ENCODE measurements at regions not wholly inside any gene's neighbourhood (a gene's known extent, or its start where the extent isn't known, plus 50 kb on each side); places are given as distances from the start of the nearest gene placed in this dataset.

DNA sequence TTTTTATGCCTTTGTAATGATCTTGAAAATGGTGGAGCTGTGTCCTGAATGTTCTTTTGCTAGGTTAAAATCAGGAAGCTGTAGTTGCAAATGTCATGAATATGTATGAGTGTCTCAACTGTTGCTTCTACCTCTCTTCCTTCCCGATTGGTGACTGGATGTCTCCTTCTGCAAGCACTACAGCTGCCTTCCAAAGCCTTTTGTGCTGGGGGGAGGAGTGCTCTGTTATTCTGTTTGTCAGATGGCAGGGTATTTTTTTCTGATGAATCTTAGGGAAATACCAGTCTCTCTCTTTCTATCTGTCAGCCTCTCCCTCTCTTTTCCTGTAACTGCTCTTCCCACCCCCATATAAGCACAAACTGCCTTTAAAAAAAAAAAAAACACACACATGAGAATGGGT is 1396.3 kb upstream of the CELF4 start:
- no peak for DNase-seq

DNA sequence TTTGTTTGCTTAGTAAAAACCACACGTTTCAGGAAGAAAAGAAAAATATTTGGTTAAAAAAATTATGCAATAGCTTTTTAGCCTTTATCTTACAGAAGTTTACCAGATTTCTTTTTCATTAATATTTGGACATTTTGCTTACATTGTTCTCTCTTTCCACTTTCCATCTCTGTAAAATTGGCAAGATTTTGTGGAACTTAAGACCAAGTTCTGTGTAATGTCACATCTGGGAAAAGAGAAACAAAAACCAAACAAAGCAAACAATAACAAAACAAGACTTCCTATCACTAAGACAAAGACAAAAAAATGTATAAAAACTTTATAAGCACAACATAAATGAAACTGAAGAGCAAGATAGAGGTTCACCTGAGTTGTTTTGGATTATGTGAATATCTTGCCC is 1392.1 kb upstream of the CELF4 start:
- no peak for DNase-seq

DNA sequence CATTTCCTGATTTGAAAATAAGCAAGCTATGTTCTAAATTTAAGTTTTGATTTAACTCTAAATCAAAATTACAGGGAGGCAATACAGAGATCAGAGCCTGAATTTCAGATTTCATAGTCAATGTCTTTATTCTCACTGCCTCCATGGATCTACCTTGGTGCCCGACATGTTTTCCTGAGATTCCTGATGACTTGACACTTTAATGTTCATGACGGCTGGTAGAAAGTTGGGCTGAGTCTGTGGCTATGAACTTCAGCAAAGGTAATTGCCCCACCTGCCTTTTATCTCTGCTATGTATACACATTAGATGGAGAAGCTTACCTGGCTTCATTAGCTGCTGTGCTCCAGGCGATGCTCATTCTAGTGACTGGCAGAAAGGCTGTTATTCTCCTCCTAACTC is 1390.5 kb upstream of the CELF4 start:
- DNase-seq, result no peak

DNA sequence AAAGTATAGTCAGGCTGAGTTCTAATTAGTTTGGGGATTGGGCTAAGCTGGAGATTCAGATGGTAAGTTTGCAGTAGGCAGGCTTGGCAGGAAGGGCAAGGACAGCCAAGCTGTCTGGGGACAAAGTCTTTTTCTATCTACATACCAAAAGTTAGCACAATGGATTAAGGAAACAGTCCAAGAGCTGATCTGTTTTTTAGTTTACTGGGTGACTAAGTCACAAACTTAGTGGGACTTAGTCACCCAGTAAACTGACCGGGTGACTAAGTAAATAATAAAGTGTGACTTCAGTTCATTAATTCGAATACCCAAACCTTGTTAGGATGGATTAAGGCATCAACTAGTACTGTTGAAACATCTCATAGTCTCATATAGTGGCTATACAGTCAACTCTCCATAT is 1386.0 kb upstream of the CELF4 start:
- DNase-seq, result no peak

DNA sequence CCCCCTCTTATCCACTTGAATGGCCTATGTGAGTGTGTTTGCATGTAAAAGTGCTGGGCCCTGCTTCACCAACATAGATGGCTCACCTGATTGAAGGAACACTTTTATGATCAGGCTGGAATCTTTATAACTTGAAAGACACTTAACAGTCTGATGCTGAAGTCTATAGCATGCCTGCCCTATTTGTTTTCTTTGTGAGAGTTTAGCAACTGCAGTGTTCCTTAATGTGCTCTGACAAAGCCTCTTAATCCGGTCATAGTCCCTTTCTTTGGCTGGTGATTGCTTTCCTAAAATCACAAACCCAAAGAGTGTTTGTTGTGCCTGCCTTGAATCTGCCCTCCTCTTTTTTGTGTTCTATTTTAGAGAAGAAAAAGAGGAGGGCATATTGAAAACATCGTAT is 1382.8 kb upstream of the CELF4 start:
- DNase-seq, result no peak

DNA sequence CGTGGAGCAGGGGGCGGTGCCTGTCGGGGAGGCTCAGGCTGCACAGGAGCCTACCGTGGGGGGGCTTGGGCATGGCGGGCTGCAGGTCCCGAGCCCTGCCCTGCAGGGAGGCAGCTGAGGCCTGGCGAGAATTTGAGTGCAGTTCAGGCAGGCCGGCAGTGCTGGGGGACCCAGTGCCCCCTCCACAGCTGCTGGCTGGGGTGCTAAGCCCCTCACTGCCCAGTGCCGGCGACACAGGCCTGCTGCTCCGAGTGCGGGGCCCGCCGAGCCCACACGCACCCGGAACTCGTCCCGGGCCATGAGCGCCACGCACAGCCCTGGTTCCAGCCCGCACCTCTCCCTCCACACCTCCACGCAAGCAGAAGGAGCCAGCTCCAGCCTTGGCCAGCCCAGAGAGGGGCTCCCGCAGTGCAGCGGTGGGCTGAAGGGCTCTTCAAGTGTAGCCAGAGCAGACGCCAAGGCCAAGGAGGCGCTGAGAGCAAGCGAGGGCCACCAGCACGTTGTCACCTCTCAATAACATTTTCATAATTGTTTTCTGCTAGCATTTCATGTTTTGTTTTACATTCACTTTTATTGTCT is 1378.9 kb upstream of the CELF4 start:
- no peak for DNase-seq

DNA sequence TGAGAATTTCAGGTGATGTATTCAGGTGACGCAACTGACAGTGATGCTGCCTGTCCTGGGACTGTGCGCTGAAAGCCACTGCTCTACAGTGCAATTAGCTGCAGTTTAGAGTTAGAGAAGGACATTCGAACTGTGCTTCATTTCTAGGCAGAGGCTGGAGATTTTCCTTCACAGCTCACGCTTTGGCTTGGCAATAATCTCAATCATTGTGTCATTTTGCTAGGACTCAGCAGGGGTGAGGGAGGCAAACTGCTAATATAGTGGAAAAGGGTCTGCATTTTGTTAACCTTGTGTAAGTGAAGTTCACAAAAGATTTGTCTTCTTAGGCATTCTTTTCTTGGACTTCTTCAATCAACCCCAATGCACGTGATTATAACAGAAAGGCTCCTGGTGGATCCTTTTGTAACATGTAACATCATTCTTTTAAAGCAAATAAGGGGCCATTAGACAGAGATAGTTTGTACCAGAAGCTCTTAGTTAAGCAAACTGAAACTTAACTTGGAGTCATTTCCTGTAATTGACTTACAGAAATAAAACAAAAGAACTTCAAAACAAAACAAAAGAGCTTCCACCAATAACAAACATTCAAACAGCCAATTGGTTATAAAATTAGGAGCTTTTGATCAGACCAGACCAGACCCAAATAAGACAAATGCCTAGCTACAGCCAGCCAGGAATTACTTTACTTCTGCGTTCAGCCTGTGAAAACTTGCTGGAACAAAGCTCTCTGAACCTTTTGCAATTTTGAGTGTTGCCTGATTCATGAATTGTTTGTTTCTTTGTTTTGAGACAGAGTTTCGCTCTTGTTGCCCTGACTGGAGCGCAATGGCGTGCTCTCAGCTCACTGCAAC is 1376.3 kb upstream of the CELF4 start:
- DNase-seq, result no peak

DNA sequence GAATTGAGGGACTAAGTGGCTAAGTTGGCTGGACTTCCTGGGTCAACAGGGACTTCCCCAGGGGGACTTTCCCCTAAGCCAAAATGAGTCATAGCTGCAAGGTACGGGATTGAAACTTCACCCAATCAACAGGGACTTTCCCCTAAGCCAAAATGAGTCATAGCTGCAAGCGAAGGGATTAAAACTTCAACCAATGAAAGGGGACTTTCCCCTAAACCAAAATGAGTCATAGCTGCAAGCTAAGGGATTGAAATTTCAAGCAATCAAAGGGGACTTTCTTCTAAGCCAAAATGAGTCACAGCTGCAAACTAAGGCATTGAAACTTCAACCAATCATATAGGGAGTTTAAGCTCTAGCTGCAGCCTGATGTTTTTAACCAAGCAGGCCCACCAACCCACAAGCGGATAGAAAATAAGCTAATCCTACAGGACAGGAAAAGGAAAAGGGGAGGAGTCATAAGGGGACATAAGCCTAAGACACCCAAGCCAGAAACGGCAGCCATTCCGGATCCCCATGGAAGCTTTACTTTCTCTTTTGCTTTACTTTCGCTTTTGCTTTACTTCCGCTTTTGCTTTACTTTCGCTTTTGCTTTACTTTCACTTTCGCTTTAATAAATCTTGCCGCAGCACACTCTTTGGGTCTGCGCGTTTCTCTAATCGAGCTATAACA is 1375.4 kb upstream of the CELF4 start:
- peak; percentile 86 for DNase-seq

DNA sequence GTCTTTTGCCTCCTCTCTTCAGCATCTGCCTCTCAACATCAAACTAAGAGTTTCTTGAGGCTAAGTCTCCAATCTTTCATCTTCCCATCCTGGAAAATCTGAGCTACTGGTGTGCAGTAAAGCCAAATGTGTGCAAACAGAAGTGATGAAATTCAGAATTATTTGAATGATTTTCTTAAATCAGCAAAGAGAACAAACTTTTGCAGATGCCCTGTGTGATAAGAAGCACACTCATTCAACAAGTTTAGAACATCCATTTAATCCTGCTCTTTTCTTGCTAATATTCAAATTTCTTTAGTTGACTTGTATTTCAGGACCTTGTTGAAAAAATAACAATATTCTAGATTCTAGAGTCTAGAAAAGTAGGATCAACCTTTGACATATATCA is 1374.9 kb upstream of the CELF4 start:
- DNase-seq, result no peak

DNA sequence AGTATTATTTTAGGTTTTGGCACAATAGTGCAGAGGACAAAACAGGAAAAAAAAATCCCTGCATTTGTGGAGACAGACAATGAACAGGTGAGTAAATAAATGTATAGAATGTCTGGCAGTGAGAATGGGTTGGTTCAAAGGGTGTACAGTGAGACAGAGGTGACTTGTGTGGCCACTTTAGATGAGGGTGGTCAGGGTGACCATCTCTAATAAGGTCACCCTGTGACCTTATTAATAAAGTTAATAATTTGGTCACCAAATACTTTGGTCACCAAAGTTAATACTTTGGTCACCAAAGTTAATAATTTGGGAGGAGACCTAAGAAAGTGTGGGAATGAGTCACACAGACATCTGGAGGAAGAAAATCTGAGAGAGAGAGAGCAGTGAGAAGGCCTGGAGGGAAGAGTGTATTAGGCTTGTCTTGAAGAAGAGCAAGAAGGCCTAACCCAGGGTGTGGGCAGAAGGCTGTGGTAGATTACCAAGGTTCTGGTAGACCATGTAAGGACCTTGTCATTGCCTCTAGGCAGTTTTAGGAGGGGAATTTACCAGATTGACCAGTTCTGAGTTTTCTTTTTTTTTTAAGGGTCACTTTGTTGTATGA is 1368.4 kb upstream of the CELF4 start:
- no peak for DNase-seq

DNA sequence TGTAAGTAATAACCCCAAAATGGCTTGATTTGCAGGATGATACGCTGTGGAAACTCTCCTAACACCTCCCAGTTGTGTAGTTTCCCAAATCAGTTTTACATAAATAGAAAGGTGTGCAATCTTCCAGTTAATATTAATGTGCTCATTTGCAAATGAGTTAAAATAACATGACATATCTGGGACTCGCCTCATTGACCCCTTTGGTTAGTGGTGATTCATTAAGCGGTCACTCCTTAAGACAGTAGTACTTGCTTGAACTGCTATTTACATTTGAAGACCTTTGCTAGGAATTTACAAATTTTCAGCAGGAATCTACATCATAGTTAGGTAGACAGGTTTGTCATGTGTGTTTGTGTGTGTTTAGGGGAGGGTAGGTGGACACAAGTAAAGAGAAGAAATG is 1367.7 kb upstream of the CELF4 start:
- DNase-seq, result no peak

DNA sequence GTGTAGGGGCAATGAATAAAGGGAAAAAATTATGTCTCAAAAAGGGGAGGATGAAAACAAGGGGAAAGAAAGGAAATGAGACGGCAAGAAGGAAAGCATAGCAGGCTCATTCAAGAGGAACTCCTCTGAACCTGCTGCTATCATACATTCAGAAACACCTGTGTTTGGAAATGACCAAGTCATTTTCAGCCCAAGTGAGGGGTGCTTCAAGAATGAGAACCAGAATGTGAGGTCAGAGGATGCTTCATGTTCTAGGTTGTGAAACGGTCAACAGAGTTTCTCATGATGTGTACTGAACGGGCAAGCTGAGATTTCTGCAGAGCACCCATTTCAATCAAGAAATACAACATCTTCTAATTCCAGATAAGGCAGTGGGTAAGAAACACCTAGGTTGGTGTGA is 1367.2 kb upstream of the CELF4 start:
- no peak for DNase-seq

DNA sequence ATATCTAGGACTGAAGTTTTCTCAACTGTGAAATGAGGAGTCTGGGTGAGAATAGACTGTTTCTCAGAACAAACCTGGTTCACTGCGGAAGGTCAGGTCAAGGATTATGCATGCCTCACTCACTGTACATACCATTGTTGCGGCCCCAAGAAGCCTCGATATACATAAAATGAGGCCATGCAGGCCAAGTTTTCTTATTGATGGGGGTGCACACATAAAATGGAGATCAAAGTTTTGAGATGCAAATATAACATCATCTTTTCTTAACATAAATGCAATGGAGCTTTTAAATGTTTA is 1366.1 kb upstream of the CELF4 start:
- no peak for DNase-seq

DNA sequence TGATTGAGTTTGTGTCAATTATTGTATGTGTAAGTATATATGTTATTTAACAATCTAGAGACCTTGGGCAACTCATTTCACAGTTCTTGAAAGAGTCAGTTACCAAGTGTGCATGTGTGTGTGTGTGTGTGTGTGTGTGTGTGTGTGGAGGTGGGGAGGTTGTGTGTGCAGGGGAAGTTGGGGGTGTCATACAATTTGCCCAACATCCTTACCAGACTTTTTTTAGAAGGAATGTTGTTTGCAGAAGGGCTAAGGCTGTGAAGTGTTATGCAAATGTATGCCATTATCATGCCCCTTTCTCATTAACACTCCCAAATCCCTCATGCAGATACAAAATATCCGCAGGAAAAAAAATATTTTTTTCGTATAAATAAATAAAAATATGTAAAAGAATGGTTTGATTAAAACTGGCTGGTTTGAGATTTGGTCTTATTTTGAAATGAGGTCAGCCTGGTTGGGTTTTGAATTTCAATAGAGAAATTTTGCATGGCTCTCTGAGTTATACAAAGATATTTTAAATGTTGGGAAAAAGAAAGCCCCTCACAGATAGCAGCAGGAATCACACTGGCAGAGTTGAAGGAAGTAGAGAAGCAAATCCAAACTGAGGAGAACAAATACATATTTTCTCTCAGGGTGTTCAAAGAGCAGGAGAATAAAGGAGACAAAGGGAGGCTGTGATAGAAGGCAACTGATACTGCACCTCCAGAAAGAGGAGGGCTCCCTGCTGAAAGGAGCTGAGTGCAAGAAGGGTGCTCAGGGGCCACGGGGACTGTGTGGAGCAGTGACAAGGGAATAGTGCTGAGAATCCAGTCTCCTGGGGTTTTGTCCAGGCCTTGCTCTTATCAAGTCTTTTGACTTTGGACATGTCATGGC is 1365.5 kb upstream of the CELF4 start:
- DNase-seq, result no peak

DNA sequence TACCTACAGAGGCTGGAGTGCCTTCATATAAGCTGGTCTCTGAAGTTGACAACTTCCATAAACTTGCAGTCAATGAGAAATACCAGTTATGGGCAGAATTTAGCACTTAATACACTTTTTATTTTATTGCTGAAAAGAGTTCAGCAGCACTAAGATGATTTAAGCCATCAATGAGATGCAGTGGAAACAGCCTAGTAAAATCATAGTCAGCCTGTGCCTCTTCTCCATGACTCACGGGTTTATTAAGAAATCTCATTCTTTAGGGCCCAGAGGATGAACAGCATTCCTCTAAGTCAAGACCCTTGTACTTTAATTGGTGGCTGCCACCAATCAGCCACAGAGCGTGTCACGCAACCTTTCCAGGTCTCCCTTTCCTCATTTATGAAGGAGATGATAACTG is 1357.9 kb upstream of the CELF4 start:
- DNase-seq, result no peak

DNA sequence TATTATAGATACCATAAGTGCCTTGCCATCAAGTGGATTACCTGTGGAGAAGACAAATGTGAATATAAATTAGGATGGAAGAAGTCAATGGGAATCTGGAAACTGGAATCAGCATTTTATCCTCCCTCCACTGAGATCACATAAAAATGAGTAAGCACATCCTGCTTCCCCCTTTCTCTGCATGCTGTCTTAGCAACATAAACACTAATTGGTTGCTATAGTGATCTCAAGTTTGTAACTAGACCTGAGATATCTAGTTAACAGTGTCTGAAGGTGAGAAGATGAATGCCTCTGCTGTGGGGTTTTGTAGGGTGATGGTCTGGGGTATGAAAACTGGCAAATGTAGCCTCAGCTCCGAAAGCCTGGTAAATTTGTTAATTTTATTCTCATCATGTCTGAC is 1357.5 kb upstream of the CELF4 start:
- no peak for DNase-seq

DNA sequence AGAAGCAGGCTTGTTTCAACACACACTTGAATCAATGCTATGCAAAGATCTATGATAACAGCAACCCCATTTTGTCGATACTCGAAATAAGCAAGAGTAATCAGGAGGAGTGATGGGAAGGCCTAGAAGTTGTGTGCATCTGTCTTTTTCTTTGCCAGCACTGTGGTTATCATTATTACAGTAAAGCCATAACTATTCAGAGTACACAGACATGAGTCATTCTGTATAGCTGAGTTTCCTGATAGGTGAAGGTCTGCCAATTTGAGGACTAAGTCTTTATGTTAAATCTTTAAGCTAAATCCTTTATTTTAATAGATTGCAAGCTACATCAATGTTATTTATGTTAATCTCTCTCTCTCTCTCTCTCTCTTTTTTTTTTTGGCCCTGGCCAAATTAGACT is 1344.4 kb upstream of the CELF4 start:
- no peak for DNase-seq

DNA sequence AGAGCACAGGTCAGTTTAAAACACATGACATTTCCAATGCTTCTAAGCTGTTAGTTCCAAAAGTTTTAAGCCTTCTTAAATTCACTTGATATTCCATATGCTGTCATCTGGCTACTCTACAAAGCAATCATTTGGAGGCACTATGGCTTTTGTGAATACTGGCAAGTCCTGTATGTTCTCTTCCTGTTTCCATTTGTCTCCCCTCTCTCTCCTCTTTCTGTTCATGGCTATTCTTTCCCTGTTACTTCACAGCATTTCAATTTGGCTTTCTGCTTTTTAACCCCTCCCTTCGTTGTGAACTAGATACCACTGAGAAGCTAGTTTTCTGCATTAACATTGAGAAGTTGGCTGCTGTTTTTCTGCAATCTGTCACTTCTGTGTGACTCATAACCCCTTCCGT is 1337.2 kb upstream of the CELF4 start:
- no peak for DNase-seq

DNA sequence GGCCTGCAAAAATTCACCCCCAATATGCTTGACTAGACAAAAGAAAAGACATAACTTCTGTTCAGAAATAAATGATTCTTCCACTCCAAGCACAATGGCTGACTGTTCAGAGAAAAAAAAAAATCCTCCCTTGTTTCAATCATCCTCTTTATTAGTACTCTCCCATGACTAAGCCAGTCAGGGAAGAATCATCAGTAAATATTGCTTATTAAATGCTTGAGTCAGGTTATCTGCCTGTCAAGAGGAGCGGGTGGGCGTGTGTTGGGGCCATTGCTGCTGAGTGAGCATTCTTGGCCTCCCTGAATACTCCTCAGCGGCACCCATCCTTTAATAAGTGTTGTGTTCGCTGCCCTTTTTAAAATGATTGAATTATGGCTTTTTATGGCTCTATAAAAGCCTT is 1334.8 kb upstream of the CELF4 start:
- no peak for DNase-seq

DNA sequence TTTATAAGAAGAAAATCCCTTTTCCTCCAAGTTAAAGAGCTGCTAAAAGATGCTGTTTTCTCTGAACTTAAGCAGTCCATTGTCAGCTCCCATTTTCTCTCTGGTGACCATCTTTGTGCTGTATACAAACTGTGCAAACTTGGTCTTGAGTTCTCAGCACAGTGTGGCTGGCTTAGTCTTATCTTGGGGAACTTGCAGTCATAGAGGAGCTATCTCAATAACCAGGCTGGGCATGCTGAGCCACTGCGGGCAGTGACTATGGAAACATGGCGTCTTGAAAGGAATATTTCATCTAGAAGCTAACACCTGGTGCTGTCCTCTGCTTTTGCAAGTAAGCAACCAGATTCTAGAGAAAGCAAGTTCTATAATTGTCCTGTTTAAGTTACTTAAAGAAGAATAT is 1334.4 kb upstream of the CELF4 start:
- DNase-seq, result no peak

DNA sequence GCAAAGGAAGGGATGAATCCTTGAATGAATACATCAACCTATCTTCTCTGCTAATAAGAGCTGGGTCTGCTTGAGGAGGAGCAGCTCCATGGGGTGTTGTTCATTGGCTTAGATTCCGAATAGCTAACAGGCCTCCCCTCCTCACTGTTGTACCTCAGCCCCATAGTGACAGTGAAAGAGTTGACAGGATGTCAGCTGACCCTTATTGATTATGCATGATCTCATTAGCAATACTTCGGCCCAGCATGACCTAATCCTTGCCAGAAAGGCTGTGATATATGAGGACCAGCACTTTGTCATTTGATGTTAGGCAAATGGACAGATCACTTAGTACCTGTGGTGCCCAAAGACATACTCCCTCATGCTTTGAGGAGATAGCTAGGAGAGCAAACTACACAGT is 1333.7 kb upstream of the CELF4 start:
- DNase-seq, result no peak

DNA sequence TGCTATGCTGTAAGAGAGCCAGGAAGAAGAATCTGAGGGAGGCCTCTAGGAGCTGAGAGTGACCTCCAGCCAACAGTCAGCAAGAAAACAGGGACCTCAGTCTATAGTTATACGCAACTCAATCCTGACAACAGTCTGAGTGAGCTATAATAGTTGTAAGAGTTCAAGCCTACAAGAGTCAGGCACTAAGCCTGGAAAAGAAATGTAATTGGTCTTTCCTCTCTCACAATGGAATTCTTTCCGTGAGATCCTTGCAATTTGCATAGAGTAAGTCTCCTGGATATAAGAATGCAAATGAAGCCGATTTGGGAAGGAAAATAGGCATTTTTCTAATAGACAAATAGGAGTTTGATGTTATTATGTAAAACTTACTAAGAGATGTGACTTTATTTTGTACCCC is 1332.6 kb upstream of the CELF4 start:
- no peak for DNase-seq

DNA sequence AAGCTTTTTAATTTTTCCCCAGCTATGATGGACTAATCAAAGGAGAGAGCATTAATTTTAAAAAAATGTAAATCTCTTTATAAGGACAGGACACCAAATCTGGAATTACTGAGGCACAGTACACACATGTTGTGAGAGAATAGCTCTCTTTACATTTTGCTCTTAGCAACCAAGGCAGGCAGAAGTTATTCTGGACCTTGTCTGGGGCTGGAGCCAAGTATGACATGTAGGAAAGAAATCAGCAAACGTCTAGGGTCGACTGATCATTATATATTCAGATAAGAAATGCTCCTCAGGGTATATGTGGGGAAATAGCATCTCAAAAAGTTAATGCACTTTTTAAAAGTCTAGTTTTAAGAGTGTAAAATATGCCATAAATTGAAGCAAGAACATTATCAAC is 1330.0 kb upstream of the CELF4 start:
- no peak for DNase-seq
